ENCODE measurements at regions not wholly inside any gene's neighbourhood (a gene's known extent, or its start where the extent isn't known, plus 50 kb on each side); places are given as distances from the start of the nearest gene placed in this dataset.

GRCh38 chr10:128887856-128888255 lies 579.2 kb upstream of the MGMT start:
- TF ChIP-seq, protein P1, sequence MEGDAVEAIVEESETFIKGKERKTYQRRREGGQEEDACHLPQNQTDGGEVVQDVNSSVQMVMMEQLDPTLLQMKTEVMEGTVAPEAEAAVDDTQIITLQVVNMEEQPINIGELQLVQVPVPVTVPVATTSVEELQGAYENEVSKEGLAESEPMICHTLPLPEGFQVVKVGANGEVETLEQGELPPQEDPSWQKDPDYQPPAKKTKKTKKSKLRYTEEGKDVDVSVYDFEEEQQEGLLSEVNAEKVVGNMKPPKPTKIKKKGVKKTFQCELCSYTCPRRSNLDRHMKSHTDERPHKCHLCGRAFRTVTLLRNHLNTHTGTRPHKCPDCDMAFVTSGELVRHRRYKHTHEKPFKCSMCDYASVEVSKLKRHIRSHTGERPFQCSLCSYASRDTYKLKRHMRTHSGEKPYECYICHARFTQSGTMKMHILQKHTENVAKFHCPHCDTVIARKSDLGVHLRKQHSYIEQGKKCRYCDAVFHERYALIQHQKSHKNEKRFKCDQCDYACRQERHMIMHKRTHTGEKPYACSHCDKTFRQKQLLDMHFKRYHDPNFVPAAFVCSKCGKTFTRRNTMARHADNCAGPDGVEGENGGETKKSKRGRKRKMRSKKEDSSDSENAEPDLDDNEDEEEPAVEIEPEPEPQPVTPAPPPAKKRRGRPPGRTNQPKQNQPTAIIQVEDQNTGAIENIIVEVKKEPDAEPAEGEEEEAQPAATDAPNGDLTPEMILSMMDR (conservative IDR thresholded peaks at IDR 0.05 in 1 of 2, IDR thresholded peaks at IDR 0.05 in 1 of 2; ENCODE audit: extremely low read depth in 1 of 2, insufficient read depth in 1 of 2, low read depth in 1 of 2, low read length in 2 of 2): no peak
- TF ChIP-seq EZH2 (IDR thresholded peaks at IDR 0.05; ENCODE audit: borderline replicate concordance, low read length): no peak

Data from mammary epithelial cell (primary cell).